GM12878 (cell line): ENCODE measurements at regions not wholly inside any gene's neighbourhood (a gene's known extent, or its start where the extent isn't known, plus 50 kb on each side); places are given as distances from the start of the nearest gene placed in this dataset.

ENCODE experiments used
- ATAC-seq: fragments of 200-7000 bp; cut with Tn5 transposase; 3 replicates; pipeline ENCODE4 v1.9.1; 2020; ENCODE audit warnings: mild to moderate bottlenecking, moderate library complexity
- BruUV-seq: library from RNA; stranded (reverse); fragments of 400-500 nt; replicated peaks from 2 replicates; lab custom pipeline; 2021; lab: Mats Ljungman, UMichigan
- CTCF ChIA-PET: fragments of 300-600 bp; sonication (Branson Sonifier 250); formaldehyde crosslinking; extraction: SDS; loops from one replicate; lab custom pipeline; 2021; ENCODE audit warnings: inconsistent platforms; lab: Yijun Ruan, JAX
- POLR2A ChIA-PET: fragments of 350-600 bp; formaldehyde crosslinking; extraction: SDS; loops from one replicate; lab custom pipeline; 2021; ENCODE audit warnings: inconsistent platforms; lab: Charles Lee
- RAD21 ChIA-PET: fragments of 300-600 bp; sonication (Branson Sonifier 250); formaldehyde crosslinking; loops from one replicate; lab custom pipeline; 2023; ENCODE audit warnings: antibody characterized with exemption; ENCODE audit not compliant: unreplicated experiment; lab: Charles Lee
- SMC1A ChIA-PET: fragments of 300-600 bp; sonication (Branson Sonifier 250); formaldehyde crosslinking; loops from one replicate; lab custom pipeline; 2023; ENCODE audit not compliant: unreplicated experiment, uncharacterized antibody; lab: Charles Lee
- DNase-seq: peaks from one replicate; pipeline ENCODE4 v3.0.0-alpha.2; 2011; ENCODE audit warnings: low read depth, low spot score
- FAIRE-seq: peaks from 3 replicates; lab custom pipeline; 2011; peaks lifted over from hg19 to GRCh38; lab: Jason Lieb, UNC
- H2AFZ ChIP-seq: 2 replicates; pipeline ENCODE4 v1.6.0; 2011; ENCODE audit warnings: low read depth, low read length, control low read depth; ENCODE audit not compliant: control insufficient read depth
- H3K27ac ChIP-seq: 2 replicates; pipeline ENCODE4 v1.5.1; 2011; ENCODE audit warnings: control low read depth; ENCODE audit not compliant: control insufficient read depth, insufficient read depth
- H3K27me3 ChIP-seq, 2 experiments: replicated peaks in 1 of 2; 2 replicates each; pipeline versions ENCODE4 v1.6.0 to v1.6.1; 2011; ENCODE audit warnings: low read length in 1 of 2; ENCODE audit not compliant: control insufficient read depth in 2 of 2, insufficient read depth in 2 of 2
- H3K36me3 ChIP-seq, 2 experiments: 2 replicates each; pipeline ENCODE4 v1.5.1; 2011; ENCODE audit warnings: low read length in 1 of 2; ENCODE audit not compliant: control insufficient read depth in 2 of 2, insufficient read depth in 2 of 2
- H3K4me1 ChIP-seq: 2 replicates; pipeline ENCODE4 v1.6.1; 2011; ENCODE audit warnings: mild to moderate bottlenecking, low read length, moderate library complexity, mixed read lengths; ENCODE audit not compliant: control insufficient read depth, insufficient read depth
- H3K4me2 ChIP-seq: 2 replicates; pipeline ENCODE4 v1.6.0; 2011; ENCODE audit warnings: control low read depth; ENCODE audit not compliant: control insufficient read depth, insufficient read depth
- H3K4me3 ChIP-seq: fragments of 200-600 bp; sonication (generic); 2 replicates; pipeline ENCODE4 v1.5.1; 2016
- H3K79me2 ChIP-seq: 2 replicates; pipeline ENCODE4 v1.6.0; 2011; ENCODE audit warnings: low read length; ENCODE audit not compliant: control insufficient read depth, insufficient read depth
- H3K9ac ChIP-seq: 2 replicates; pipeline ENCODE4 v1.8.0; 2011; ENCODE audit warnings: low read length, control low read depth, mixed read lengths; ENCODE audit not compliant: control insufficient read depth, insufficient read depth
- H3K9me3 ChIP-seq: replicated peaks from 3 replicates; pipeline ENCODE4 v1.5.1; 2011; ENCODE audit warnings: mild to moderate bottlenecking, low read length; ENCODE audit not compliant: control insufficient read depth, insufficient read depth
- H4K20me1 ChIP-seq: 2 replicates; pipeline ENCODE4 v1.6.0; 2011; ENCODE audit not compliant: control insufficient read depth, insufficient read depth
- ASH2L ChIP-seq: fragments of 300-600, 200-600 bp; sonication (generic); IDR thresholded peaks from 2 replicates; pipeline ENCODE4 v1.6.1; 2017; ENCODE audit warnings: low read depth, mild to moderate bottlenecking, borderline replicate concordance
- BACH1 ChIP-seq: fragments of 450-650 bp; IDR thresholded peaks from 2 replicates; pipeline ENCODE4 v1.6.1; 2017; ENCODE audit warnings: mild to moderate bottlenecking, borderline replicate concordance
- BMI1 ChIP-seq: fragments of 450-650 bp; IDR thresholded peaks from 2 replicates; pipeline ENCODE4 v1.6.1; 2016; ENCODE audit warnings: mild to moderate bottlenecking, moderate library complexity, borderline replicate concordance
- GABPA ChIP-seq: IDR thresholded peaks from 2 replicates; pipeline ENCODE4 v1.6.1; 2014; ENCODE audit warnings: antibody characterized with exemption, low read depth, mild to moderate bottlenecking, inconsistent platforms
- KLF5 ChIP-seq: fragments of 450-650 bp; IDR thresholded peaks from 2 replicates; pipeline ENCODE4 v1.6.1; 2014; ENCODE audit warnings: mild to moderate bottlenecking; ENCODE audit not compliant: partially characterized antibody
- POLR2A ChIP-seq: IDR thresholded peaks from 2 replicates; pipeline ENCODE4 v1.6.1; 2011; ENCODE audit warnings: low read depth, mild to moderate bottlenecking, low read length
- POU2F2 ChIP-seq: IDR thresholded peaks from 3 replicates; pipeline ENCODE4 v1.6.1; 2011; ENCODE audit warnings: low read depth, mild to moderate bottlenecking, low read length, borderline replicate concordance
- SMARCA5 ChIP-seq: fragments of 450-650 bp; IDR thresholded peaks from 2 replicates; pipeline ENCODE4 v1.6.1; 2017; ENCODE audit warnings: mild to moderate bottlenecking
- SP1 ChIP-seq: IDR thresholded peaks from one replicate; pipeline ENCODE4 v1.6.1; 2011; ENCODE audit warnings: low read depth, low read length
- SREBF2 ChIP-seq: IDR thresholded peaks from 2 replicates; pipeline ENCODE4 v1.6.1; 2012; ENCODE audit warnings: mild to moderate bottlenecking, low read length
- STAT3 ChIP-seq: IDR thresholded peaks from 2 replicates; pipeline ENCODE4 v1.6.1; 2011; ENCODE audit warnings: low read depth, low read length, improper control_type of control experiment
- SUZ12 ChIP-seq: fragments of 200-600 bp; sonication (generic); IDR thresholded peaks from one replicate; pipeline ENCODE4 v1.6.1; 2018; ENCODE audit warnings: antibody characterized with exemption, mild to moderate bottlenecking; ENCODE audit not compliant: unreplicated experiment
- ZNF24 ChIP-seq: fragments of 450-650 bp; IDR thresholded peaks from 2 replicates; pipeline ENCODE4 v1.6.1; 2017; ENCODE audit warnings: antibody characterized with exemption, mild to moderate bottlenecking
- ZNF622 ChIP-seq: fragments of 450-650 bp; IDR thresholded peaks from 2 replicates; pipeline ENCODE4 v1.6.1; 2017; ENCODE audit warnings: mild to moderate bottlenecking, inconsistent platforms
- WGBS: methylation state at CpG from one replicate; pipeline ENCODE4 v1.1.6; 2016; ENCODE audit warnings: low lambda C conversion rate; ENCODE audit not compliant: insufficient replicate concordance, insufficient coverage; ENCODE audit errors: missing lambda C conversion rate; 5-methylcytosine and 5-hydroxymethylcytosine counted together
- in situ Hi-C: fragments of 300-500 bp; cut with MboI; formaldehyde crosslinking; loops from 9 replicates; pipeline ENCODE4 v1.14.3; 2018; ENCODE audit warnings: mixed read lengths
- intact Hi-C: fragments of 100-400 bp; cut with micrococcal nuclease; formaldehyde crosslinking; loops from one replicate; pipeline ENCODE4 v1.14.2; 2022; ENCODE audit not compliant: unreplicated experiment
- TF ChIP-seq, protein P1 (sequence below): fragments of 450-650 bp; conservative IDR thresholded peaks from 2 replicates; pipeline ENCODE4 v1.6.1; 2017; ENCODE audit warnings: mild to moderate bottlenecking, moderate library complexity
- TF ChIP-seq, protein P2 (sequence below): IDR thresholded peaks from 2 replicates; pipeline ENCODE4 v1.6.1; 2012; ENCODE audit warnings: low read length, inconsistent platforms
- TF ChIP-seq, protein P3 (sequence below): fragments of 450-650 bp; IDR thresholded peaks from 2 replicates; pipeline ENCODE4 v1.6.1; 2016; ENCODE audit warnings: mild to moderate bottlenecking, moderate library complexity, borderline replicate concordance
- TF ChIP-seq, protein P4 (sequence below), 3 experiments: IDR thresholded peaks in 2 of 3; conservative IDR thresholded peaks in 1 of 3; 2 replicates each; pipeline ENCODE4 v1.5.1; 2011; ENCODE audit warnings: low read depth in 3 of 3, low read length in 3 of 3, mild to moderate bottlenecking in 3 of 3, control low read depth in 2 of 3, moderate library complexity in 2 of 3, inconsistent platforms in 1 of 3, mixed read lengths in 1 of 3; ENCODE audit not compliant: control insufficient read depth in 2 of 3, insufficient read depth in 1 of 3; ENCODE audit errors: extremely low read depth in 1 of 3

- Histone ChIP-seq H3K4me3 (no peak overlapping the region), H3K9me3 (no peaks in the 10 kb centered on the region), H2AFZ (no peak overlapping the region), H3K36me3 (no peaks in the 10 kb centered on the region), H3K4me2 (no peak overlapping the region), H3K4me1 (no peaks in the 10 kb centered on the region), H3K27me3 (no peaks in the 10 kb centered on the region; a peak in 2 of 4 replicates), H3K9ac (no peak overlapping the region), H4K20me1 (no peaks in the 10 kb centered on the region), H3K27ac (no peak overlapping the region), H3K79me2 (no peaks in the 10 kb centered on the region)
- BruUV-seq, result no TSS peak
- FAIRE-seq, result no peak
- TF ChIP-seq, protein P1, sequence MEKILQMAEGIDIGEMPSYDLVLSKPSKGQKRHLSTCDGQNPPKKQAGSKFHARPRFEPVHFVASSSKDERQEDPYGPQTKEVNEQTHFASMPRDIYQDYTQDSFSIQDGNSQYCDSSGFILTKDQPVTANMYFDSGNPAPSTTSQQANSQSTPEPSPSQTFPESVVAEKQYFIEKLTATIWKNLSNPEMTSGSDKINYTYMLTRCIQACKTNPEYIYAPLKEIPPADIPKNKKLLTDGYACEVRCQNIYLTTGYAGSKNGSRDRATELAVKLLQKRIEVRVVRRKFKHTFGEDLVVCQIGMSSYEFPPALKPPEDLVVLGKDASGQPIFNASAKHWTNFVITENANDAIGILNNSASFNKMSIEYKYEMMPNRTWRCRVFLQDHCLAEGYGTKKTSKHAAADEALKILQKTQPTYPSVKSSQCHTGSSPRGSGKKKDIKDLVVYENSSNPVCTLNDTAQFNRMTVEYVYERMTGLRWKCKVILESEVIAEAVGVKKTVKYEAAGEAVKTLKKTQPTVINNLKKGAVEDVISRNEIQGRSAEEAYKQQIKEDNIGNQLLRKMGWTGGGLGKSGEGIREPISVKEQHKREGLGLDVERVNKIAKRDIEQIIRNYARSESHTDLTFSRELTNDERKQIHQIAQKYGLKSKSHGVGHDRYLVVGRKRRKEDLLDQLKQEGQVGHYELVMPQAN, result no peak
- TF ChIP-seq STAT3 (no peak), BACH1 (no peak), ZNF622 (no peak), ASH2L (no peak), GABPA (no peak), SMARCA5 (no peak), POU2F2 (no peak), KLF5 (no peak), SREBF2 (no peak), BMI1 (no peak), SP1 (no peak), POLR2A (no peak), SUZ12 (no peak), ZNF24 (no peak)
- TF ChIP-seq, protein P2, sequence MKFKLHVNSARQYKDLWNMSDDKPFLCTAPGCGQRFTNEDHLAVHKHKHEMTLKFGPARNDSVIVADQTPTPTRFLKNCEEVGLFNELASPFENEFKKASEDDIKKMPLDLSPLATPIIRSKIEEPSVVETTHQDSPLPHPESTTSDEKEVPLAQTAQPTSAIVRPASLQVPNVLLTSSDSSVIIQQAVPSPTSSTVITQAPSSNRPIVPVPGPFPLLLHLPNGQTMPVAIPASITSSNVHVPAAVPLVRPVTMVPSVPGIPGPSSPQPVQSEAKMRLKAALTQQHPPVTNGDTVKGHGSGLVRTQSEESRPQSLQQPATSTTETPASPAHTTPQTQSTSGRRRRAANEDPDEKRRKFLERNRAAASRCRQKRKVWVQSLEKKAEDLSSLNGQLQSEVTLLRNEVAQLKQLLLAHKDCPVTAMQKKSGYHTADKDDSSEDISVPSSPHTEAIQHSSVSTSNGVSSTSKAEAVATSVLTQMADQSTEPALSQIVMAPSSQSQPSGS, result no peak
- TF ChIP-seq, protein P3, sequence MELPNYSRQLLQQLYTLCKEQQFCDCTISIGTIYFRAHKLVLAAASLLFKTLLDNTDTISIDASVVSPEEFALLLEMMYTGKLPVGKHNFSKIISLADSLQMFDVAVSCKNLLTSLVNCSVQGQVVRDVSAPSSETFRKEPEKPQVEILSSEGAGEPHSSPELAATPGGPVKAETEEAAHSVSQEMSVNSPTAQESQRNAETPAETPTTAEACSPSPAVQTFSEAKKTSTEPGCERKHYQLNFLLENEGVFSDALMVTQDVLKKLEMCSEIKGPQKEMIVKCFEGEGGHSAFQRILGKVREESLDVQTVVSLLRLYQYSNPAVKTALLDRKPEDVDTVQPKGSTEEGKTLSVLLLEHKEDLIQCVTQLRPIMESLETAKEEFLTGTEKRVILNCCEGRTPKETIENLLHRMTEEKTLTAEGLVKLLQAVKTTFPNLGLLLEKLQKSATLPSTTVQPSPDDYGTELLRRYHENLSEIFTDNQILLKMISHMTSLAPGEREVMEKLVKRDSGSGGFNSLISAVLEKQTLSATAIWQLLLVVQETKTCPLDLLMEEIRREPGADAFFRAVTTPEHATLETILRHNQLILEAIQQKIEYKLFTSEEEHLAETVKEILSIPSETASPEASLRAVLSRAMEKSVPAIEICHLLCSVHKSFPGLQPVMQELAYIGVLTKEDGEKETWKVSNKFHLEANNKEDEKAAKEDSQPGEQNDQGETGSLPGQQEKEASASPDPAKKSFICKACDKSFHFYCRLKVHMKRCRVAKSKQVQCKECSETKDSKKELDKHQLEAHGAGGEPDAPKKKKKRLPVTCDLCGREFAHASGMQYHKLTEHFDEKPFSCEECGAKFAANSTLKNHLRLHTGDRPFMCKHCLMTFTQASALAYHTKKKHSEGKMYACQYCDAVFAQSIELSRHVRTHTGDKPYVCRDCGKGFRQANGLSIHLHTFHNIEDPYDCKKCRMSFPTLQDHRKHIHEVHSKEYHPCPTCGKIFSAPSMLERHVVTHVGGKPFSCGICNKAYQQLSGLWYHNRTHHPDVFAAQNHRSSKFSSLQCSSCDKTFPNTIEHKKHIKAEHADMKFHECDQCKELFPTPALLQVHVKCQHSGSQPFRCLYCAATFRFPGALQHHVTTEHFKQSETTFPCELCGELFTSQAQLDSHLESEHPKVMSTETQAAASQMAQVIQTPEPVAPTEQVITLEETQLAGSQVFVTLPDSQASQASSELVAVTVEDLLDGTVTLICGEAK, result no peak
- TF ChIP-seq, protein P4, sequence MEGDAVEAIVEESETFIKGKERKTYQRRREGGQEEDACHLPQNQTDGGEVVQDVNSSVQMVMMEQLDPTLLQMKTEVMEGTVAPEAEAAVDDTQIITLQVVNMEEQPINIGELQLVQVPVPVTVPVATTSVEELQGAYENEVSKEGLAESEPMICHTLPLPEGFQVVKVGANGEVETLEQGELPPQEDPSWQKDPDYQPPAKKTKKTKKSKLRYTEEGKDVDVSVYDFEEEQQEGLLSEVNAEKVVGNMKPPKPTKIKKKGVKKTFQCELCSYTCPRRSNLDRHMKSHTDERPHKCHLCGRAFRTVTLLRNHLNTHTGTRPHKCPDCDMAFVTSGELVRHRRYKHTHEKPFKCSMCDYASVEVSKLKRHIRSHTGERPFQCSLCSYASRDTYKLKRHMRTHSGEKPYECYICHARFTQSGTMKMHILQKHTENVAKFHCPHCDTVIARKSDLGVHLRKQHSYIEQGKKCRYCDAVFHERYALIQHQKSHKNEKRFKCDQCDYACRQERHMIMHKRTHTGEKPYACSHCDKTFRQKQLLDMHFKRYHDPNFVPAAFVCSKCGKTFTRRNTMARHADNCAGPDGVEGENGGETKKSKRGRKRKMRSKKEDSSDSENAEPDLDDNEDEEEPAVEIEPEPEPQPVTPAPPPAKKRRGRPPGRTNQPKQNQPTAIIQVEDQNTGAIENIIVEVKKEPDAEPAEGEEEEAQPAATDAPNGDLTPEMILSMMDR (IDR thresholded peaks at IDR 0.05 in 2 of 3, conservative IDR thresholded peaks at IDR 0.05 in 1 of 3; ENCODE audit: control insufficient read depth in 2 of 3, extremely low read depth in 1 of 3, insufficient read depth in 1 of 3, low read depth in 3 of 3, low read length in 3 of 3), result no peak
- in situ Hi-C loops (no loop called here), intact Hi-C loops (no loop called here)
- DNase-seq, result no peak
- RAD21 ChIA-PET, result no interaction called here
- ATAC-seq, result no peak
- POLR2A ChIA-PET, result no interaction called here
- CTCF ChIA-PET, result no interaction called here
- SMC1A ChIA-PET, result no interaction called here
- 44% methylated on average over 1 of the region's 1 CpG for WGBS
These were observed 182.0 kb downstream of the STK31 start for GRCh38 chr7:23892019-23892418.
